IPS-NIHi7 (cell line): ENCODE measurements at regions not wholly inside any gene's neighbourhood (a gene's known extent, or its start where the extent isn't known, plus 50 kb on each side); places are given as distances from the start of the nearest gene placed in this dataset.

ENCODE experiments used
- DNase-seq: peaks from one replicate; pipeline ENCODE4 v3.0.0; 2012; ENCODE audit warnings: mixed read lengths; ENCODE audit errors: extremely low spot score

- DNase-seq, result no peak
Measured at GRCh38 chr3:127399154-127399553, 111.3 kb upstream of the PRR20G start.

GRCh38 chr3:127396473-127396872 lies 108.6 kb upstream of the PRR20G start:
- DNase-seq, result peak; percentile 85

DNA sequence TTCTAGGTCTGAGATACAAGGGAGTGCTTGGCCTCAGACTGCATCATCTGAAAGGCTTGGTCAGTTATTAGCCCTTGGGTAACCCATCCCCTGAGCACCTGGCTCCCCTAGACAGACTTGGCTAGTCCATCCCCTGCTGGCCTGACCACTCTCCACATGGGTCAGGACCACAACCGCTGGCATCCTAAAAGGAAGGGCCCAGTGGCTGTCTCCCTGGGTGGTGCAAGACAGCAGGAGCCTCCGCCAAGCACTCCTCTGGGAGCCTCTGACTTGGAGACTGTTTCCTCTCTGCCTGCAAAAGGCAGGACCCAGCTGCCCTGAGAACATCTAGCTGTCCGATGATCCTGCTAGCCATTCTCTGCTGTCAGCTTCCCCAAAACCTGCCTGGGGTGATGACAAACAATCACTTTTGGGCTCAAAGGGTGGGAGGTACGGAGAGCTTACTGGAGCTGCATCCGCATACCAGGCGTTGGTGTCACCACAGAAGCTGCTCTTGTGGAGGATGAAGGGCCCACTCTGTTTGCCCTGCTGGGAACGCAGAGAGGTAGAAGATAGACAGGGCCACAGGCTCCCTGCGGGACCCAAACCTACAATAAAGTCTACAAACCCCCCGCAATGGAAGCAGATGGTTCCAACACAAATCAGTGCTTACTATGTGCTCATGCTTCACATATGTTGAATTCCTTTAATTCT lies 108.0 kb upstream of the PRR20G start:
- no peak for DNase-seq

DNA sequence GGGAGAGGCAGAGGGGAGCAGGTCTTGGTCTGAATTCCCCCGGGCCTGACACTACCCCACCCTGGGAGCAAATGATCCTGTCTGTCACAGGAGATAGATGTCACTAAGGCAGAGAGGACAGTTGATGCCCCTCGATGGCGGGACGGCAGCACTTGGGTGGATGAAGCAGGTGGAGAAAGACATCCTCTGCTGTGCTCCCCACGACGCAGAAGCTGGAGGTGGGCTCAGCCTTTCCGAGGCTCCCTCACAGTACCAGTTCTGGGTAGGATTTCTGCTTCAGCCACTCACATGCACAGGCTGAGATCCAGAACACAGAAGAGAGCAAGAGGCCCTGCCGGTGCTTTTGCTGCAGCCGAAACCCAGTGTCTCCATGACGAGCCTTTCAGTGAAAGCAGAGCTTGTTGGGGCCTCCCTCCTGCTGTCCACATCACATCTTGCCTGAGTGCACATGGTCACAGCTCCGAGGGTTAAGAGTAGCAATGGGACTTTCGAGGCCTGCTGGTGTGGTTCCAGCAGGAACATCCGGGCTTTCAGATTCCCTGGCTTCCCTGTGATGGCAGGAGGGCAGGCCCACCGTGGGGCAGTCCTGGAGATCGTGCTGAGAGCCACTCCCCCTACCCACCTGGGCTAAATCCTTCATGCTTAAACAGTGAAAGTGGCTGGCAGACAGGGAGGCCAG lies 107.3 kb upstream of the PRR20G start:
- DNase-seq, result no peak

DNA sequence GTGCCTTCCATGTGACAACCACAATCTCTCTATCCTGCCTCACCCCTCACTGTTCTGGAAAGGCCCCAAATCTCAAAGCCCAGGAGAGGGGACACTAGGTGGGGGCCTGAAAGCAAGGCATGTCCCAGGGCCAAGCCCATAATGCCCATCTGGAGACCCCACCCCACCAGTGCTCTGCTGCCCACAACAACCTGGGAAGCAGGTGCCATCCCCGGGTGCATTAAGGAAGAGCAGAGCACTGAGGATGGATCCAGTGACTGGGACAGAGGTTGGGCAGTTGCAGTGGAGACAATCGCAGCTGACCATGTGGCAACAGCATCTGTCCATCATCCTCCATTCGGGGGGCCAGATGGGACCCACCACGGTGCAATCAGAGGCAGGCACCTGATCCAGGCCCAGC lies 106.2 kb upstream of the PRR20G start:
- no peak for DNase-seq

DNA sequence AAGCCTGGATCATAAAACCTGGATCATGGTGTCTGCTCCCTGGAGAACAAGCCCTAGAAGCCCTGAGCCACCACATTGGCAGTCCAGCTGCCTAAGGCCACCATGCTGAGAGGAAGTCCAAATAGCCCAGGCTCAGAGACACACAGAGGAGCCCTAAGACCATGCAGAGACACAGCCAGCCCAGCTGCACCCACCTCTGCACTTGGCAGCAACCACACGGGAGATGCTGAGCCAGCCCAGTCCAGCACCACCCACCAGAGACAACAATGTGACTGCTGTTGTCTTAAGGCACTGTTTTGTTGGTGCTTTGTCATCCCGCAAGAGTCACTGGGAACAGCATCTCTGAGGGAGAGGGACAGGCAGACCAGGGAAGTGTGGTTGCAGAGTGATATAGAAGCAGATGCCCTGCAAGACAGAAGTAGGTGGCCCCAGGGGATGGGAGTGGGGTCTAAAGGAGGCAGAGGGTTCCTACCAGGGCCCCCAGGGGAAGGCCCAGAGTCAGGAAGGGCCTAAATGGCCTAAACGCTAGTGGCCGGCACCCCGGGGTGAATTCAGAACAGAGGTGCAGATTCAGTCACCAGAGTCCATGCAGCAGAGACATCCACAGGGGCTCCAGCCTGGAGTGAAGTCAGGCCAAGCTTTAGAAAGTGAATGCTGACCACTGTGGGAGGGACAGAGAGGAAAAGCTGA lies 105.4 kb upstream of the PRR20G start:
- DNase-seq, result no peak

DNA sequence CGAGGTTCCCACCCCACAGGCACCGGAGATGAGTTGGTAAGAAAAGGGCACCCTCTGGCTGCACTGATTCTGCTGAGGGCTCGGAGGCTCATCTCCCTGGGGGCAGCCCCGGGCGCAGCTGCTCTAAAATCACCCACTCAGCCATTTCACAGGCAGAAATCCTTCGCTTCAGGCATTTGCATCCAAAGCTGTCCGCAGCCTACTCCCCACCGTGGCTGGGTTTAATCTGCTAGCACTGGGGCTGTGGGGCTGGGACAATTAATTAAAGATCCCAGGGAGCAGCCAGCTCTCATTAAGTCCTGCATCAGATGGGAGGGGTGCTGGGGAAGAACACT lies 104.3 kb upstream of the PRR20G start:
- DNase-seq, result no peak

- no peak for DNase-seq
Measured at GRCh38 chr3:127391436-127392155, 103.8 kb upstream of the PRR20G start.

DNA sequence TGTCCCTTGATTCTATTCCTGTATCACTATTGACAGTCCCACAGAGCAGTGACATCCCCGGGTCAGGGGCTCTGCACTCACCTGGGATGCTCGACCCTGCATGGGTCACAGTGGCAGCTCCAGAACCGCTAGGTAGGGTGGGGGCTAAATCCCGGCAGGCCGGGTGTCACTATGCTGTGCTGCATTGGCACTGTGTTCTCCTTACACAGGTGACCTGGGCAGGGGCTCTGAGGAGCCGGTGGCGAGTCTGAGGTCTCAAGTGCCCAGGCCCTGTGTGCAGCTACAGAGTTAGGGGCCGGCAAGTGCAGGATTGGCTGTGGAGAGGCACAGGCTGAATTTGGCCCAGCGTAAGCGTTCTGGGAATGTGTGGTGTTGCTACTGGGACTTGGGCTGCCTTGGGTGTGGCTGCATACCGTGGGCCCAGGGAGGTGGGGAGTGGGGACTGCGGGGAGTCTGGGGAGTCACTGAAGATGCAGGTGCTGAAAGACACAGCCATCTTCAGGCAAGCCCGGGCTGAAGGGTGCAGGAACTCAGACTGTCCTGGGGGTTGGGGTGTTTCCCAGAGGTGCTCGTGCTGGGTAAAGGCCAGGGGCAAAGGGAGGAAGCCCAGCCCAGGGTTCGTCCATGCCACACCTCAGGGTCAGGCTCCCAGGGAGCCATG lies 102.6 kb upstream of the PRR20G start:
- no peak for DNase-seq

DNA sequence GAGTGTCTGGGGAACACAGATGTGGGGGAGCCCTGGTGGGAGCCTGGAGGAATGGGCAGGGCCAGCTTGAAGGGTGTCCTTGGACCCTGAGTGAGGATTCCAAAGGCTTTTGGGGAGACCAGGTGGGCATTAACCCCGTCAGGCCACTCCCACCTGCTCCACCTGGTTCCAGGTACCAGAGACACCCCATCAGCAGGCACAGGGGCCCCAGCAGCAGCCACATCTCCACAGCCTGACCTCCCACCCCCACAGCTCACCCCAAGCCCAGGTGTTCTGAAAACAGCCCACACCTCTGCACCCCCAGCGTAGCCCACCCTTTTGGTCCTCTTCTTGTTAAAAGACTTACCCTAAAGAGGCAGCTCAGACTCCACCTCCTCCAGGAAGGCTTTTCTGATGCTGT lies 102.1 kb upstream of the PRR20G start:
- DNase-seq, result no peak

DNA sequence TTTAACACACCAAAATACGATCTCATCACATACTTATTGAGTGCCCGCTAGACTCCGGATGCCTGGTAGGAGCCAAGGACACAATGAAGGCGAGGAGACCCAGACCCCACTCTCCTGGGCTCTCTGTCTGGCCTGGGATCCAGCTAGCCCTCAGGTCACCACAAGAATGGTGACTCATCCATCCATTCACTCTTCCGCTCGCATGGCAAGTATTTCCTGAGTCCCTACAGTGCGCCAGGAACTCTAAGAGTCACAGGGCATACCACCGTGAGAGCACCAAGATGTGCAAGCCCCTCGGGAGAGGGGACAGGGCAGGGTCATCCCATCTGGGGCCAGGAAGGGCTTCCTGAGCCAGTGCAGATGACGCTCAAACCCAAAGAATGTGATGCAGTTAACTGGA lies 101.6 kb upstream of the PRR20G start:
- DNase-seq, result no peak

GRCh38 chr3:127388427-127388826 lies 100.6 kb upstream of the PRR20G start:
- DNase-seq, result no peak

DNA sequence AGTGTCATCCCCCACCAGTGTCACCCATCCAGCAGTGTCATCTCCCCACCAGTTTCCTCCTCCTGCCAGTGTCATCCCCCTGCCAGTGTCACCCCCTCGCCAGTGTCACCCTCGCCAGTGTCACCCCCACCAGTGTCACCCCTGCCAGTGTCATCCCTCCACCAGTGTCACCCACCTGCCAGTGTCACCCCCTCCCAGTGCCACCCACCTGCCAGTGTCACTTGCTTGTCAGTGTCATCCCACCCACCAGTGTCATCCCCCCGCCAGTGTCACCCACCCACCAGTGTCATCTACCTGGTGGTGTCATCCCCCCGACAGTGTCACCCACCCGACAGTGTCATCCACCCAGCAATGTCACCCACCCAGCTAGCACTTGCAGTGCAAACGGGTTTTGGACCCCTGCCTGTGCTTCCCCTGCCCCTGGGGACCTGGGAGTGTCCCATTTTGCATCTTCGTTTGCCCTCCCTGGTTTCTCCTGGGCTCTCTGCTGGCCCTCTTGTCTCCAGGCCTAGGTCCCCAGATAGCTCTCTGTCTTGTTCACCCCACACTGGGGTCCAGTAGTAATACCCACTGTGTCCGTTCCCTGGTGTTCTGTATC lies 99.8 kb upstream of the PRR20G start:
- no peak for DNase-seq

- no peak for DNase-seq
Measured at GRCh38 chr3:127387119-127387518, 99.3 kb upstream of the PRR20G start.

DNA sequence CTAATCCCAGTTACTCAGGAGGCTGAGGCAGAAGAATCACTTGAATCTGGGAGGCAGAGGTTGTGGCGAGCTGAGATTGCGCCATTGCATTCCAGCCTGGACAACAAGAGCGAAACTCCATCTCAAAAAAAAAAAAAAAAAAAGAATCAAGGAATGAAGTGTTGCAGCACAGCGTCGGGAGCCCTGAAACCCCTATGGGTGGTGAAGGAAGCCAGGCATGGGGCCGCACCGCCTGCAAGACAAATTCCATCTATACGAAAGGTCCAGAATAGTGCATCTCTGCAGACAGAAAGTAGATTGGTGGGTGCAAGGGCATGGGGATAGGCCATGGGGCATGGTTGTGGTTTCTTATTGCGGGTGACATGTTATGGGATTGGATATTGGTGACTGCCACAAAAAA lies 98.6 kb upstream of the PRR20G start:
- DNase-seq, result no peak

DNA sequence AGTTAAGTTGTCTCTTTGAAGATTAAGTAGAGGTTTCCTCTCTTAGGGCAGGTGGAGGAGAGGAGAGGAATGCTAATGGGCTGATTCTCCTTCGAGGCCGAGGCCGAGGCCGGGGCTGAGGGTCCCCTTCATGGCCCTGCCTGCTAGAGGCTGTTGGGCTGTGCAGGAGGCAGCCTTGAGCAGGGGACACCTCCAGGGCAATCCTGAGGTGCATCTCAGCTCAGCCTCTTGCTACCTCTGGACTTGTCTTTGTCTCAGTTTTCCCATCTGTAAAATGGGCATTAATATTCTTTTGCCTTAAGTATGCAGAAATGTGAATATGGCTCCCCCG lies 97.7 kb upstream of the PRR20G start:
- no peak for DNase-seq

GRCh38 chr3:127384717-127385539 lies 97.1 kb upstream of the PRR20G start:
- DNase-seq, result no peak

DNA sequence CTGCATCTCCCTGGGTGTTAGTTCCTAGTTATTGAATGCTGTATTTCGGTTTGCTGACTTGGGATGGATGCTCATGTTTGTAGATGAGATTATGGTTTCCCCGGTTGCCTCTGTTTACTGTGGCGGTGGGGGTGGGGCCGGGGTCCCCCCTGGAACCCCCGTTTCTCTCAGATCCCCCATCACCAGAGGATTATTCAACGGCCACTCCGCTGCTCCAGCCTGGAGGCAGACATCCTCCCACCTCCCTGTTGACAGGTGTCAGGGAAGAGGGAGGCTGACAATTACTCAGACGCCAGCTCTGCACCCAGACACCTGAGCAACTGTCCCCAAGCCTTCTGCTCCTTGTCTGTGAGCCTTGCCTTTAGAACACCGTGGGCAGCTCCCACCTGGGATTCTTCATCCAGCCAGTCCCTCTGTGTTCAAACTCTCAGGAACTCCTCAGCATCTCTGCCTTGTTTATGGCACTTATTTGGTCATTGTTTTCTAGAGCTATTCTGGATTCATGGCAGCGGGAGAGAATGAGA lies 95.9 kb upstream of the PRR20G start:
- no peak for DNase-seq

DNA sequence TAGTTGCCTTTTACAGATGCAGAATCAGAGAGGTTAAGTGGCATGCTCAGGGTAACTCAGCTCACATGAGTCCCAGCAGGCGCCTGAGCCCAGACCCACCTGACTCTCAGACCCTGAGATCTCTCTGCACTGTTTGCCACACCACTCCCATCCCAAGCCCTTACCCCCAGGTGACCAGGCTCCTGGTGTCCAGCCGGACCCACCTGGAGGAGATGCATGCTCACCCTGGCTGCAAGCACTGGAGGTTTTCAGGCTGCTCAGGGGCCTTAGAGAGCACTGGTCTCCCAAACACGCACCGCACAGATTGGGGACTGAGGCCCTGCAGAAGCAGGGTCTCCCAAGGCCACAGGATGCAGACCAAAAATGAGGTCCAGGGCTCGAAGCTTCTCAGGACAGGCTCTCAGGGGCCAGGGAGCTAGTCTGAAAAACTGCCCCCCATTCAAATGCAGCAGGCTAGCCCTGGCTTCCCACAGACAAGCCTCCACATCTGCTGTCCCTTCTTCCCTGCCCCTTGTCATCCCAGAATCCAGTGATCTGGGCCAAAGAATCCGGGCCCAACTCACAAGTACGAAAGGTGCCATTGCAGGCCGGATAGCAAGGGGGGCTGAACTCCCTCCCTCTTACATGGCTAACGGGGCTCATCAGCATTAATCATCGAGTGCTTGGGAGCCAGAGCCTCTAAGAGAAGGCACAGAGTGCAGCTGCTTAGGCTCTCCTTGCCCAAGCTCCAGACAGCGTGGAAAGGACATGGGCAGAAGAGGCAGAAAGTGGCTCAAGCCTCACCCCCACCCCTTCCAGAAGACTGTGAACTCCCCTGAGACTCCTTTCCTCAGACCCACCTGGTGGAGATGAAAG lies 90.2 kb upstream of the PRR20G start:
- no peak for DNase-seq
